GM12891 (cell line): ENCODE measurements at regions not wholly inside any gene's neighbourhood (a gene's known extent, or its start where the extent isn't known, plus 50 kb on each side); places are given as distances from the start of the nearest gene placed in this dataset.

Experiments
- POLR2AphosphoS5 ChIP-seq: IDR thresholded peaks from 2 replicates; pipeline ENCODE4 v1.6.1; 2011; ENCODE audit warnings: low read depth, low read length, control low read depth
- SPI1 ChIP-seq: IDR thresholded peaks from 2 replicates; pipeline ENCODE4 v1.6.1; 2011; ENCODE audit warnings: low read depth, low read length, control low read depth

DNA sequence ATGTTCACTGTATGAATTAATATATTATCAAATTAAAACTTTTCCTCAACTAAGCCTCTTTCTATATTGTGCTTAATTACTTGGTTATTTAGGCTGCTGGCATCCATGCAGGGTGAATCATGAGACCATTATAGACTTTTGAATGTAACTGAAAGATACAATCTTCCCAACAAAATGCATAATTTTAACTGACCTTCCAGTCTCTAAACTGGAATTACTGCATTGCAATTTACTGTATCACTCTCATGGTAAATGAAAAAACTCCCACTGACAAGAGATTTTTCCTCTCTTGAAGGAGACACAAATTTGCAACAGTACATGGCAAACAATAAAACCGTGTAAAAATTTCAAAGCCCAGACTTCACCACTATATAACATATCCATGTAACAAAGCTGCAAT, 349.5 kb downstream of the DRD1 start:
- TF ChIP-seq POLR2AphosphoS5, result no peak
- no peak for TF ChIP-seq SPI1
